Thoracic aorta (tissue), 2 donors: ENCODE measurements at regions not wholly inside any gene's neighbourhood (a gene's known extent, or its start where the extent isn't known, plus 50 kb on each side); places are given as distances from the start of the nearest gene placed in this dataset.

Experiments
- ATAC-seq: fragments of 150-250 bp; one replicate; pipeline ENCODE4 v1.8.0; 2017; ENCODE audit warnings: low read depth; ENCODE audit not compliant: insufficient number of reproducible peaks, low FRiP score
- DNase-seq: peaks from one replicate; pipeline ENCODE4 v3.0.0-alpha.2; 2020; ENCODE audit warnings: low spot score
- H3K27ac ChIP-seq, 2 donors: fragments of 200-600 bp; sonication (generic); 1 replicate in 1 of 2; 2 replicates in 1 of 2; pipeline ENCODE4 v1.5.1; 2016; ENCODE audit warnings: mild to moderate bottlenecking in 2 of 2, moderate library complexity in 2 of 2
- H3K27me3 ChIP-seq: fragments of 200-600 bp; sonication (generic); replicated peaks from 2 replicates; pipeline ENCODE4 v1.6.0; 2016; ENCODE audit warnings: mild to moderate bottlenecking; ENCODE audit not compliant: insufficient read depth
- H3K36me3 ChIP-seq: fragments of 200-600 bp; sonication (generic); one replicate; pipeline ENCODE4 v1.5.1; 2016
- H3K4me1 ChIP-seq, 2 donors: fragments of 200-600 bp; sonication (generic); 1 replicate in 1 of 2; 2 replicates in 1 of 2; pipeline versions ENCODE4 v1.5.1 to v1.6.0; 2016; ENCODE audit warnings: low read depth in 2 of 2, mild to moderate bottlenecking in 1 of 2; ENCODE audit not compliant: control insufficient read depth in 1 of 2
- H3K4me3 ChIP-seq: fragments of 200-600 bp; sonication (generic); 2 replicates; pipeline ENCODE4 v1.5.1; 2016; ENCODE audit warnings: mild to moderate bottlenecking
- H3K9me3 ChIP-seq: fragments of 200-600 bp; sonication (generic); 2 replicates; pipeline ENCODE4 v1.5.1; 2016
- CTCF ChIP-seq: fragments of 200-600 bp; sonication (generic); IDR thresholded peaks from one replicate; pipeline ENCODE4 v1.5.1; 2019; ENCODE audit warnings: antibody characterized with exemption

- no peaks in the 10 kb centered on the region for H3K36me3 ChIP-seq
- ATAC-seq (no peak), DNase-seq (no peak)
- no peaks in the 10 kb centered on the region for H3K4me1 ChIP-seq
- no peak for TF ChIP-seq CTCF
- no peak overlapping the region for H3K4me3 ChIP-seq
- no peaks in the 10 kb centered on the region for H3K27me3 ChIP-seq
- H3K9me3 ChIP-seq, result no peaks in the 10 kb centered on the region
- H3K27ac ChIP-seq, result no peak overlapping the region
Measured at GRCh38 chr13:31081316-31081715, 80.4 kb downstream of the HSPH1 start.

GRCh38 chr13:31074756-31075155 is 86.9 kb downstream of the HSPH1 start:
- Histone ChIP-seq H3K9me3 (no peaks in the 10 kb centered on the region), H3K36me3 (no peaks in the 10 kb centered on the region), H3K27ac (no peak overlapping the region), H3K4me3 (no peak overlapping the region), H3K4me1 (no peaks in the 10 kb centered on the region), H3K27me3 (no peaks in the 10 kb centered on the region)
- ATAC-seq (no peak), DNase-seq (no peak)
- no peak for TF ChIP-seq CTCF

- Histone ChIP-seq H3K36me3 (no peaks in the 10 kb centered on the region), H3K27me3 (no peaks in the 10 kb centered on the region), H3K4me3 (no peak overlapping the region), H3K27ac (no peak overlapping the region), H3K9me3 (no peaks in the 10 kb centered on the region), H3K4me1 (no peaks in the 10 kb centered on the region)
- no peak for ATAC-seq
- TF ChIP-seq CTCF, result no peak
- no peak for DNase-seq
Measured at GRCh38 chr13:31073859-31074718, 87.6 kb downstream of the HSPH1 start.

GRCh38 chr13:31072041-31072440 is 89.7 kb downstream of the HSPH1 start:
- Histone ChIP-seq H3K36me3 (no peaks in the 10 kb centered on the region), H3K4me3 (no peak overlapping the region), H3K27me3 (no peaks in the 10 kb centered on the region), H3K27ac (no peak overlapping the region), H3K4me1 (no peaks in the 10 kb centered on the region), H3K9me3 (no peaks in the 10 kb centered on the region)
- TF ChIP-seq CTCF, result no peak
- no peak for DNase-seq
- ATAC-seq, result no peak

GRCh38 chr13:31069808-31070534 is 91.7 kb downstream of the HSPH1 start:
- no peaks in the 10 kb centered on the region for H3K27me3 ChIP-seq
- H3K36me3 ChIP-seq, result no peaks in the 10 kb centered on the region
- H3K27ac ChIP-seq, result no peak overlapping the region
- DNase-seq (no peak), ATAC-seq (no peak)
- H3K4me3 ChIP-seq, result no peak overlapping the region
- no peaks in the 10 kb centered on the region for H3K9me3 ChIP-seq
- no peak for TF ChIP-seq CTCF
- H3K4me1 ChIP-seq, result no peaks in the 10 kb centered on the region
